HFF-Myc (cell line): ENCODE measurements at regions not wholly inside any gene's neighbourhood (a gene's known extent, or its start where the extent isn't known, plus 50 kb on each side); places are given as distances from the start of the nearest gene placed in this dataset.
"Not testable (repeated sequence)": the region's sequence is repeated elsewhere in the genome, so short reads cannot be mapped to it uniquely, and the experiment has no call there.

Source experiments
- DNase-seq: peaks from one replicate; pipeline ENCODE4 v3.0.0-alpha.2; 2011; ENCODE audit warnings: low read depth; ENCODE audit errors: extremely low read depth
- H3K4me3 ChIP-seq: replicated peaks from 2 replicates; pipeline ENCODE4 v1.5.1; 2011; ENCODE audit warnings: low read depth, mild to moderate bottlenecking, control low read depth, low read length
- CTCF ChIP-seq: IDR thresholded peaks from 2 replicates; pipeline ENCODE4 v1.5.1; 2012; ENCODE audit warnings: mild to moderate bottlenecking, low read depth, low read length, control low read depth; ENCODE audit errors: missing control alignments

- DNase-seq, result no peak
- H3K4me3 ChIP-seq, result no peak overlapping the region
- TF ChIP-seq CTCF, result no peak
Observed at GRCh38 chr16:75861311-75862097, 135.2 kb upstream of the CPHXL start.

GRCh38 chr16:75862098-75862386 is 135.8 kb upstream of the CPHXL start:
- no peak for TF ChIP-seq CTCF
- DNase-seq, result no peak
- H3K4me3 ChIP-seq, result no peak overlapping the region

- TF ChIP-seq CTCF, result no peak
- DNase-seq, result no peak
- H3K4me3 ChIP-seq, result no peak overlapping the region
Observed at GRCh38 chr16:75864243-75864642, 138.0 kb upstream of the CPHXL start.

GRCh38 chr16:75865736-75866135 is 139.4 kb upstream of the CPHXL start:
- no peak overlapping the region for H3K4me3 ChIP-seq
- TF ChIP-seq CTCF, result no peak
- no peak for DNase-seq

GRCh38 chr16:75868636-75869632 is 142.6 kb upstream of the CPHXL start:
- DNase-seq, result no peak
- no peak overlapping the region for H3K4me3 ChIP-seq
- no peak for TF ChIP-seq CTCF

- H3K4me3 ChIP-seq, DNase-seq: not testable (repeated sequence)
Observed at GRCh38 chr16:75881280-75881679, 155.0 kb upstream of the CPHXL start.

DNA sequence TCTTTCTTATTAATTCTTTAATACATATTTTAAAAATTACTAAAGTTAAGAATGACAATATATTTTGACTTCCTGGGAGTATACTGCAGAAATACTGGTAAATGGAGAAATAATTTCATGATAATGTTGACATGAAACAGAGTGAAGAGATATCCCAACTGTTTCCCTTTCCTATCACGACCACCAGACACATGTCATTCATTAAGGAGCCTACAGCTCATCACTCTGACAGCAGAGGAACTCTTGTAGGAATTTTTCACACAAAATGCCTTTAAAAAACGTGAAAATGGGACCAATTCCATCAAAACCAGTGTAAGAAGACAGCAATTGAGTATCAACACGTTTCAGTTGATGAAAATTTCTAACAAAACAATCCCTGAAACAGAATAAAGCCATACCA is 172.9 kb upstream of the CPHXL start:
- no peak for DNase-seq
- TF ChIP-seq CTCF, result no peak

More for the DNA sequence above, 172.9 kb upstream of the CPHXL start:
- H3K4me3 ChIP-seq, result no peak overlapping the region
